Kidney (tissue), 13 donors: ENCODE measurements at regions not wholly inside any gene's neighbourhood (a gene's known extent, or its start where the extent isn't known, plus 50 kb on each side); places are given as distances from the start of the nearest gene placed in this dataset.
A peak's percentile ranks its signal among the peaks of the same experiment; 100 is the strongest.

ENCODE experiments used
- DNase-seq, 5 donors: peaks; one replicate each; pipeline ENCODE4 v3.0.0-alpha.2; 2013 to 2020
- FAIRE-seq: peaks from 2 replicates; lab custom pipeline; 2012; peaks lifted over from hg19 to GRCh38; lab: Jason Lieb, UNC
- H3K27ac ChIP-seq, 2 donors: one replicate each; pipeline ENCODE4 v1.7.0; 2013; ENCODE audit warnings: low read depth in 2 of 2, low read length in 2 of 2, inconsistent platforms in 1 of 2
- H3K27me3 ChIP-seq: one replicate; pipeline ENCODE4 v1.7.1; 2013; ENCODE audit warnings: low read length, inconsistent platforms; ENCODE audit not compliant: control insufficient read depth, insufficient read depth
- H3K36me3 ChIP-seq, 3 donors: one replicate each; pipeline versions ENCODE4 v1.7.0 to v1.7.1; 2013; ENCODE audit warnings: low read length in 3 of 3, control low read depth in 1 of 3, inconsistent platforms in 1 of 3; ENCODE audit not compliant: insufficient read depth in 3 of 3, control insufficient read depth in 2 of 3
- H3K4me1 ChIP-seq, 3 donors: one replicate each; pipeline versions ENCODE4 v1.7.0 to v1.7.1; 2013; ENCODE audit warnings: low read length in 3 of 3, inconsistent platforms in 1 of 3, low read depth in 1 of 3; ENCODE audit not compliant: control insufficient read depth in 2 of 3, insufficient read depth in 2 of 3
- H3K4me3 ChIP-seq, 3 donors: one replicate each; pipeline versions ENCODE4 v1.7.0 to v1.8.1; 2013; ENCODE audit warnings: low read length in 3 of 3, control low read depth in 1 of 3, inconsistent platforms in 1 of 3
- H3K9ac ChIP-seq, 3 donors: one replicate each; pipeline versions ENCODE4 v1.7.0 to v1.7.1; 2013; ENCODE audit warnings: low read length in 3 of 3, control low read depth in 1 of 3, inconsistent platforms in 1 of 3
- H3K9me3 ChIP-seq, 3 donors: one replicate each; pipeline versions ENCODE4 v1.7.0 to v1.7.1; 2013; ENCODE audit warnings: low read length in 3 of 3, control low read depth in 1 of 3, inconsistent platforms in 1 of 3; ENCODE audit not compliant: control insufficient read depth in 2 of 3, insufficient read depth in 1 of 3
- CTCF ChIP-seq: IDR thresholded peaks from 3 replicates; pipeline ENCODE4 v1.5.1; 2012; ENCODE audit warnings: mild to moderate bottlenecking, moderate library complexity, borderline replicate concordance; ENCODE audit not compliant: insufficient read depth; ENCODE audit errors: extremely low read depth
- intact Hi-C: fragments of 100-400 bp; cut with DNase I; formaldehyde crosslinking; loops from one replicate; pipeline ENCODE4 v1.11.1; 2022
- donor health status: control.
- donor health status: control.
- donor health status: control.
- donor health status: control.
- donor health status: control.
- donor health status: DM: yes; HTN: yes; CAD: no.
- donor health status: Normal renal cell carcinoma (clear cell type).

DNA sequence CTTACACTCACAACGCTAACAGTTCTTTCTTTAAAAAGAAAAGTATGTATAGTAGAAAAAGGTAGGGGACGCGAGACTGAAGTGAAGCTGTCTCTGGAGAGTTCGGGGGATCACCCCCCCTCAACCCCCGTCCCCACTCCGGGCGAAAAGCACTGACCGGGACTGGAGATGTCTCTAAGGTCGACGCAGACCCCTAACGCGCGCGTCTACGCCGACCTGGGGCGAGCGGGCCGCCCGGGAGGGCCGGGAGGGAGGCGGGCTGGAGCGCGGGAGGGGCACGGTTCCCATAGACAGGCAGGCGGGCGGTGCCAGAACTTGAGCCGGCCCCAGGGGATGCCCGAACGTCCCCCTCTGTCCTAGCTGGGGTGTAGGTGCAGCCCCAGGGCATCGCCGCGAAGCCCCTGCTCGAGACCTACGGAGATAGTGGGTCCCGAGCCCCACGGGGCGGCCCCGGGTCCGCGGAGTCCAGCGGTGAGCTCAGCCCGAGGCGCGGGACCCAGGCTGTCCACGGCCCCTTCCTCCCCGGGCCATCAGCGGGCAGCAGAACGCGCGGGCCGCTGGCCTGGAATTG, 82.2 kb downstream of the CHRNA1 start:
- Histone ChIP-seq H3K27me3 (no peaks in the 10 kb centered on the region), H3K27ac (peak overlapping the region; percentile 49 to 51), H3K9me3 (no peaks in the 10 kb centered on the region), H3K4me3 (peak overlapping the region; percentile 47 to 81 (median 80)), H3K36me3 (no peaks in the 10 kb centered on the region), H3K4me1 (peaks cover 0 to 5% (median 5%) of the 10 kb centered on the region in 3 donors), H3K9ac (peak overlapping the region; percentile 13 to 86 (median 69))
- TF ChIP-seq CTCF = no peak
- DNase-seq (peak; percentile 45 to 86 (median 65)), FAIRE-seq (no peak)
- intact Hi-C loops = no loop called here

DNA sequence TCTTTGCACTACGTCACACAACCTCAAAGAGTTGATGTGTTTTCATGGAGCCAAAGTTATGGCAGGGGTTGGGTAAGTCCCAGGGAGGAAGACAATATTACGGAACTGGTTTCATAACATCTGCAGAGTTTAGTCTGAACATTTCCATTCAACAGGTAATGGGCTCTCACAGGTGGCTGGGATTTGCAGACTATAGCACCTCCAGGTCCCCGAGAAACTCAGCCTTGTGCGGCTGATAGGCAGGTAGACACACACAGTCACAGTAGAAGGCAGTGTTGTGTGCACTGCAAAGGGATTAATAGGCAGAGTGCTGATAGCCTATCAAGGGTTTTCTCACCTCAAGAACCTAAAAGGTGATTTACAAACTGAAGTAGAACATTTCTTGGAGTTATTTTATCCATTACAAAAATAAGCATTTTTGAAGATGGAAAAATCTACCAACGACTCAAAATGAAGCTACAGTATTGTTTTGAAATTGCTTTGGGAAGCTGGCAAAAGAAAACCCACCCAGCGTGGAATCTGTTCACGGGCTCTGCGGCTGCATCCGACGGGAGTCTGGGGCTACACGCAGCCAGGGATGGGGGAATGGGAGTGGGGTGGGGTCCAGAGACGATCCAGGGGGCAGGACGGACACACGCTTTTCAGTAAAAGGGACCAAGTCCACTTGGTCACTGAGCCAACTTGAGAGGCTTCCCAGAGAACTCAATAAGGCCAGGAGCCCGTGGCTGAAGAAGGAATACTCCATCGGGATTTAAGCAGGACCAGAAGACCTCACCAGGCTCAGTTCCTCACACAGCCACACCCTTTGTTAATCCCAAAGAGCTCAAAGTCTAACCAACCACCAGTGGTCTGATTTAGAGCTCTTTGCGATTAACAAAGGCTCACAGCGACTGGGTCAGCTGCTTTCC, 82.9 kb downstream of the CHRNA1 start:
- peak overlapping the region; percentile 47 to 81 (median 80) for H3K4me3 ChIP-seq
- H3K4me1 ChIP-seq = peaks cover 0 to 5% (median 5%) of the 10 kb centered on the region in 3 donors
- intact Hi-C loops = no loop called here
- peak overlapping the region in 1 of 2 donors; percentile 51 for H3K27ac ChIP-seq
- H3K27me3 ChIP-seq = no peaks in the 10 kb centered on the region
- no peak for TF ChIP-seq CTCF
- H3K36me3 ChIP-seq = no peaks in the 10 kb centered on the region
- H3K9ac ChIP-seq = peak overlapping the region; percentile 12 to 86 (median 69)
- no peak for FAIRE-seq
- peak in 2 of 5 donors; percentile 31 to 66 for DNase-seq
- H3K9me3 ChIP-seq = no peaks in the 10 kb centered on the region

GRCh38 chr2:174680221-174680620, 82.6 kb upstream of the WIPF1 start:
- H3K9me3 ChIP-seq = no peaks in the 10 kb centered on the region
- DNase-seq (no peak), FAIRE-seq (no peak)
- H3K36me3 ChIP-seq = no peaks in the 10 kb centered on the region
- intact Hi-C loops = no loop called here
- H3K9ac ChIP-seq = no peak overlapping the region
- H3K27me3 ChIP-seq = no peaks in the 10 kb centered on the region
- TF ChIP-seq CTCF = no peak
- peaks cover 0 to 5% (median 5%) of the 10 kb centered on the region in 3 donors for H3K4me1 ChIP-seq
- H3K4me3 ChIP-seq = no peak overlapping the region
- H3K27ac ChIP-seq = no peak overlapping the region
